ENCODE measurements at regions not wholly inside any gene's neighbourhood (a gene's known extent, or its start where the extent isn't known, plus 50 kb on each side); places are given as distances from the start of the nearest gene placed in this dataset.

DNA sequence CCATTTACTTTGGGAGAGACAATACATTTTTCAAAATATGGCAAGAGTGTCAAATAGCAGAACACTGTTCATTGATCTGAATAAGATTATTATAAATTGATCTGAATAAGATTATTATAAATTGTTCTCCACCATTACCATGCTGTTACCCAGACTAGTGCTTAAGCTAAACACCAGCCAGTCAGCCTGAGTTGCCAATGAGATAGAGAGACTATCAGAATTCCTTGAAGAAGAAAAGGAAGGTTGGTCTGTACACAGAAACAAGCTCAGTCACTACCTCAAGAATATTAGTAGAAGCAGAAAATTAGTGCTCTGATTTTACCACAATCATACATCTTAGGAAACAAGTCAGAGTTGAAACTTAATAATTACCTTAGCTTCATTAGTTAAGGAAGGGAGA is 469.8 kb downstream of the FOXG1 start:
- H3K23ac ChIP-seq (ENCODE audit: low read depth, low read length), result peak overlapping the region; percentile 4; the same call in 1 of the 2 replicates
- DNase-seq, result no peak
- ATAC-seq (ENCODE audit: low read depth), result peak; percentile 50
- H3K56ac ChIP-seq (ENCODE audit: extremely low read depth, insufficient read depth, low read length), result peak overlapping the region; percentile 84; the same call in 1 of the 2 replicates
- H3K27ac ChIP-seq (ENCODE audit: insufficient read depth, low read length), result no peak overlapping the region; the same call in 1 of the 2 replicates
- no peaks in the 10 kb centered on the region for H3K9me3 ChIP-seq (ENCODE audit: control insufficient read depth, insufficient read depth, low read length)
- H3K27me3 ChIP-seq (ENCODE audit: control insufficient read depth, insufficient read depth, low read length), result no peaks in the 10 kb centered on the region
- 0 out of 3 replicates have a peak overlapping the region, but pooled peaks have one; percentile 26 for H2BK15ac ChIP-seq (ENCODE audit: low read depth, low read length)
- peak overlapping the region; percentile 79; the same call in 1 of the 2 replicates for H3K4me2 ChIP-seq (ENCODE audit: low read depth, low read length)
- no peaks in the 10 kb centered on the region for H3K79me1 ChIP-seq (ENCODE audit: low read depth in 1 of 2, low read length in 2 of 2)
- POLR2A ChIA-PET (ENCODE audit: unreplicated experiment), result no interaction called here
- peak overlapping the region; percentile 84; the same call in 1 of the 2 replicates for H4K5ac ChIP-seq (ENCODE audit: low read depth, low read length)
- H4K20me1 ChIP-seq (ENCODE audit: insufficient read depth, low read length), result no peaks in the 10 kb centered on the region
- H2AFZ ChIP-seq (replicated peaks; ENCODE audit: low read length, poor library complexity), result no peak overlapping the region
- peak overlapping the region; percentile 82 for H2BK120ac ChIP-seq (ENCODE audit: low read depth, low read length)
- peak overlapping the region; percentile 96; the same call in 1 of the 2 replicates for H3K18ac ChIP-seq (ENCODE audit: low read depth, low read length)
- in situ Hi-C loops (cut with MboI; ENCODE audit: low sequenced_read_pairs) (no loop called here), intact Hi-C loops (cut with micrococcal nuclease) (no loop called here), dilution Hi-C loops (cut with HindIII; ENCODE audit: low sequenced_read_pairs, unreplicated experiment) (no loop called here)
- peak overlapping the region; percentile 87 for H2BK5ac ChIP-seq (ENCODE audit: low read depth, low read length, poor library complexity, severe bottlenecking)
- peaks cover 2% of the 10 kb centered on the region; the same call in 1 of the 2 replicates for H3K9me1 ChIP-seq (ENCODE audit: insufficient read depth, low read length)
- H3K14ac ChIP-seq (replicated peaks; ENCODE audit: low read depth, low read length), result peak overlapping the region; percentile 49; the same call in 1 of the 2 replicates
- no peak overlapping the region for H2AK5ac ChIP-seq (ENCODE audit: low read depth, low read length)
- peak overlapping the region; percentile 79 for H4K91ac ChIP-seq (ENCODE audit: insufficient read depth, low read depth, low read length)
- CTCF ChIA-PET, result interaction anchor here (1.5 to 2.6 kb wide), 2 partner anchors 14 to 293 kb away, joined by 3 to 11 read pairs; no protein-coding TSS in a partner anchor
- peak overlapping the region; percentile 66; the same call in 1 of the 2 replicates for H3K4ac ChIP-seq (ENCODE audit: low read depth, low read length)
- H3K4me1 ChIP-seq (ENCODE audit: control insufficient read depth, insufficient read depth, low read length), result peaks cover 6% of the 10 kb centered on the region
- BruUV-seq (replicated peaks), result no TSS peak
- H2BK20ac ChIP-seq (ENCODE audit: low read depth, low read length), result peak overlapping the region; percentile 87
- peak overlapping the region; percentile 23; the same call in 1 of the 2 replicates for H3K9ac ChIP-seq (ENCODE audit: low read depth, low read length)
- TF ChIP-seq, protein P1, sequence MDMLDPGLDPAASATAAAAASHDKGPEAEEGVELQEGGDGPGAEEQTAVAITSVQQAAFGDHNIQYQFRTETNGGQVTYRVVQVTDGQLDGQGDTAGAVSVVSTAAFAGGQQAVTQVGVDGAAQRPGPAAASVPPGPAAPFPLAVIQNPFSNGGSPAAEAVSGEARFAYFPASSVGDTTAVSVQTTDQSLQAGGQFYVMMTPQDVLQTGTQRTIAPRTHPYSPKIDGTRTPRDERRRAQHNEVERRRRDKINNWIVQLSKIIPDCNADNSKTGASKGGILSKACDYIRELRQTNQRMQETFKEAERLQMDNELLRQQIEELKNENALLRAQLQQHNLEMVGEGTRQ (IDR thresholded peaks at IDR 0.05; ENCODE audit: low read depth, low read length), result no peak
- no peak for TF ChIP-seq MXI1 (IDR thresholded peaks at IDR 0.05; ENCODE audit: borderline replicate concordance, low read depth, low read length)
- TF ChIP-seq MAFK (IDR thresholded peaks at IDR 0.05; ENCODE audit: low read depth, low read length), result no peak
- H3K36me3 ChIP-seq (ENCODE audit: control insufficient read depth, insufficient read depth, low read length), result no peaks in the 10 kb centered on the region
- H2AK9ac ChIP-seq (replicated peaks; ENCODE audit: low read depth, low read length, poor library complexity), result no peak overlapping the region
- no peak overlapping the region for H3K4me3 ChIP-seq (ENCODE audit: insufficient read depth, low read depth, low read length)
- peak overlapping the region; percentile 57 to 76; a peak in 3 of 4 replicates for H4K8ac ChIP-seq (ENCODE audit: low read depth in 2 of 2, low read length in 2 of 2)

All from IMR-90 (cell line).